HCT116 (cell line): ENCODE measurements at regions not wholly inside any gene's neighbourhood (a gene's known extent, or its start where the extent isn't known, plus 50 kb on each side); places are given as distances from the start of the nearest gene placed in this dataset.
A peak's percentile ranks its signal among the peaks of the same experiment; 100 is the strongest.

Experiments used
- ATAC-seq: fragments of 200-7000 bp; cut with Tn5 transposase; 2 replicates; pipeline ENCODE4 v1.9.1; 2020; ENCODE audit warnings: mild to moderate bottlenecking, moderate library complexity
- BruUV-seq: library from RNA; stranded (reverse); fragments of 400-500 nt; replicated peaks from 2 replicates; lab custom pipeline; 2021; lab: Mats Ljungman, UMichigan
- CTCF ChIA-PET: fragments of 300-600 bp; sonication (Branson Sonifier 250); formaldehyde crosslinking; loops from one replicate; lab custom pipeline; 2021; ENCODE audit warnings: antibody characterized with exemption; lab: Charles Lee
- POLR2A ChIA-PET: fragments of 300-600, 350-600 bp; sonication (Branson Sonifier 250); formaldehyde crosslinking; loops from one replicate; lab custom pipeline; 2021; ENCODE audit warnings: antibody characterized with exemption; lab: Charles Lee
- RAD21 ChIA-PET, 2 experiments: fragments of 300-600 bp; sonication (Branson Sonifier 250); formaldehyde crosslinking; loops; one replicate each; lab custom pipeline; 2023; ENCODE audit warnings: low total read pairs in 2 of 2; ENCODE audit not compliant: uncharacterized antibody in 2 of 2, unreplicated experiment in 2 of 2, low non-redundant PET in 1 of 2; lab: Charles Lee
- DNase-seq: peaks from one replicate; pipeline ENCODE4 v3.0.0-alpha.2; 2010; ENCODE audit warnings: low read depth, low spot score
- H2AFZ ChIP-seq: fragments of 200-600 bp; shearing (Covaris generic), sonication (generic); 2 replicates; pipeline ENCODE4 v1.6.1; 2017; ENCODE audit warnings: low read depth, mixed run types, mixed read lengths, antibody characterized with exemption, low read length; ENCODE audit not compliant: poor library complexity, severe bottlenecking
- H3K27ac ChIP-seq: 2 replicates; pipeline ENCODE4 v1.5.1; 2012; ENCODE audit warnings: low read depth, low read length
- H3K27me3 ChIP-seq: fragments of 200-600 bp; sonication (generic); 2 replicates; pipeline ENCODE4 v1.6.1; 2016; ENCODE audit warnings: mixed run types, low read length, mixed read lengths; ENCODE audit not compliant: insufficient read depth
- H3K36me3 ChIP-seq, 2 experiments: fragments of 200-500 bp in 1 of 2; fragments of 200-600 bp in 1 of 2; sonication (Bioruptor generic) in 1 of 2; sonication (generic) in 1 of 2; 2 replicates each; pipeline versions ENCODE4 v1.5.1 to v1.6.1; 2014 to 2016; ENCODE audit warnings: low read length in 2 of 2, inconsistent platforms in 1 of 2, mixed read lengths in 1 of 2, mixed run types in 1 of 2; ENCODE audit not compliant: insufficient read depth in 2 of 2, control insufficient read depth in 1 of 2
- H3K4me1 ChIP-seq, 2 experiments: fragments of 200-600 bp in 1 of 2; sonication (generic) in 1 of 2; 2 replicates each; pipeline versions ENCODE4 v1.5.1 to v1.6.1; 2012 to 2017; ENCODE audit warnings: low read length in 2 of 2, inconsistent platforms in 1 of 2, mild to moderate bottlenecking in 1 of 2, mixed read lengths in 1 of 2, mixed run types in 1 of 2, moderate library complexity in 1 of 2; ENCODE audit not compliant: insufficient read depth in 2 of 2, control insufficient read depth in 1 of 2
- H3K4me2 ChIP-seq: fragments of 200-600 bp; sonication (generic); 2 replicates; pipeline ENCODE4 v1.6.1; 2017; ENCODE audit warnings: mixed run types, low read length, mixed read lengths
- H3K4me3 ChIP-seq, 2 experiments: fragments of 200-600 bp in 1 of 2; sonication (generic) in 1 of 2; replicated peaks in 1 of 2; 2 replicates each; pipeline ENCODE4 v1.5.1; 2011 to 2016; ENCODE audit warnings: low read length in 2 of 2, control low read depth in 1 of 2, low read depth in 1 of 2, mild to moderate bottlenecking in 1 of 2, mixed read lengths in 1 of 2, mixed run types in 1 of 2
- H3K79me2 ChIP-seq: fragments of 200-600 bp; sonication (generic); 2 replicates; pipeline ENCODE4 v1.6.1; 2017; ENCODE audit warnings: mild to moderate bottlenecking, mixed run types, low read length, moderate library complexity, mixed read lengths; ENCODE audit not compliant: insufficient read depth
- H3K9ac ChIP-seq: fragments of 200-600 bp; sonication (generic); 2 replicates; pipeline ENCODE4 v1.6.1; 2016; ENCODE audit warnings: low read length, mixed read lengths
- H3K9me2 ChIP-seq: fragments of 200-600 bp; sonication (generic), shearing (Covaris generic); 2 replicates; pipeline ENCODE4 v1.6.1; 2017; ENCODE audit warnings: mixed run types, mild to moderate bottlenecking, moderate library complexity; ENCODE audit not compliant: insufficient read depth
- H3K9me3 ChIP-seq, 2 experiments: fragments of 200-500 bp in 1 of 2; fragments of 200-600 bp in 1 of 2; sonication (Bioruptor generic) in 1 of 2; sonication (generic) in 1 of 2; 2 replicates each; pipeline ENCODE4 v1.6.1; 2014 to 2017; ENCODE audit warnings: low read length in 2 of 2, mixed read lengths in 2 of 2, inconsistent platforms in 1 of 2, low read depth in 1 of 2, mild to moderate bottlenecking in 1 of 2, mixed run types in 1 of 2, moderate library complexity in 1 of 2; ENCODE audit not compliant: control insufficient read depth in 1 of 2, insufficient read depth in 1 of 2
- H4K20me1 ChIP-seq: fragments of 200-600 bp; sonication (generic), shearing (Covaris generic); 2 replicates; pipeline ENCODE4 v1.6.1; 2017; ENCODE audit warnings: mixed run types, mild to moderate bottlenecking, moderate library complexity; ENCODE audit not compliant: insufficient read depth
- CEBPB ChIP-seq: IDR thresholded peaks from 2 replicates; pipeline ENCODE4 v1.6.1; 2012; ENCODE audit warnings: low read depth
- EGR1 ChIP-seq: IDR thresholded peaks from 2 replicates; pipeline ENCODE4 v1.6.1; 2012; ENCODE audit warnings: low read depth
- EZH2 ChIP-seq: fragments of 200-600 bp; sonication (generic); IDR thresholded peaks from 2 replicates; pipeline ENCODE4 v1.6.1; 2017; ENCODE audit warnings: antibody characterized with exemption, mixed run types
- EZH2phosphoT487 ChIP-seq: fragments of 200-600 bp; IDR thresholded peaks from 2 replicates; pipeline ENCODE4 v1.6.1; 2018; ENCODE audit warnings: antibody characterized with exemption, borderline replicate concordance
- JUND ChIP-seq: IDR thresholded peaks from 2 replicates; pipeline ENCODE4 v1.6.1; 2012
- POLR2A ChIP-seq: IDR thresholded peaks from 2 replicates; pipeline ENCODE4 v1.7.0; 2011; ENCODE audit warnings: borderline replicate concordance; ENCODE audit not compliant: insufficient read depth, insufficient read length; ENCODE audit errors: extremely low read depth
- POLR2AphosphoS5 ChIP-seq: IDR thresholded peaks from 2 replicates; pipeline ENCODE4 v1.6.1; 2011; ENCODE audit warnings: mild to moderate bottlenecking, low read depth, low read length, moderate library complexity
- RAD21 ChIP-seq: IDR thresholded peaks from 2 replicates; pipeline ENCODE4 v1.6.1; 2012; ENCODE audit warnings: low read depth, mild to moderate bottlenecking
- SIN3A ChIP-seq: IDR thresholded peaks from 2 replicates; pipeline ENCODE4 v1.6.1; 2012; ENCODE audit warnings: low read depth
- SP1 ChIP-seq: IDR thresholded peaks from 2 replicates; pipeline ENCODE4 v1.6.1; 2012; ENCODE audit warnings: low read depth
- SRF ChIP-seq: IDR thresholded peaks from 2 replicates; pipeline ENCODE4 v1.6.1; 2012; ENCODE audit warnings: low read depth
- TCF7L2 ChIP-seq: IDR thresholded peaks from 2 replicates; pipeline ENCODE4 v1.7.0; 2011; ENCODE audit warnings: borderline replicate concordance, inconsistent platforms; ENCODE audit not compliant: insufficient read depth, insufficient read length; ENCODE audit errors: extremely low read depth
- YY1 ChIP-seq: IDR thresholded peaks from 2 replicates; pipeline ENCODE4 v1.6.1; 2011; ENCODE audit warnings: low read length, low read depth, moderate library complexity, mild to moderate bottlenecking; ENCODE audit not compliant: insufficient replicate concordance; ENCODE audit errors: extremely low read depth
- ZFX ChIP-seq: fragments of 450-650 bp; IDR thresholded peaks from 2 replicates; pipeline ENCODE4 v1.6.1; 2017
- intact Hi-C: fragments of 100-400 bp; cut with micrococcal nuclease; formaldehyde crosslinking; loops from 2 replicates; pipeline ENCODE4 v1.10.0; 2022
- TF ChIP-seq, protein P1 (sequence below): IDR thresholded peaks from 2 replicates; pipeline ENCODE4 v1.6.1; 2012; ENCODE audit warnings: low read depth
- TF ChIP-seq, protein P2 (sequence below): IDR thresholded peaks from 2 replicates; pipeline ENCODE4 v1.6.1; 2012
- TF ChIP-seq, protein P3 (sequence below): IDR thresholded peaks from 2 replicates; pipeline ENCODE4 v1.6.1; 2011; ENCODE audit warnings: mild to moderate bottlenecking, low read length, moderate library complexity; ENCODE audit not compliant: insufficient replicate concordance; ENCODE audit errors: extremely low read depth

DNA sequence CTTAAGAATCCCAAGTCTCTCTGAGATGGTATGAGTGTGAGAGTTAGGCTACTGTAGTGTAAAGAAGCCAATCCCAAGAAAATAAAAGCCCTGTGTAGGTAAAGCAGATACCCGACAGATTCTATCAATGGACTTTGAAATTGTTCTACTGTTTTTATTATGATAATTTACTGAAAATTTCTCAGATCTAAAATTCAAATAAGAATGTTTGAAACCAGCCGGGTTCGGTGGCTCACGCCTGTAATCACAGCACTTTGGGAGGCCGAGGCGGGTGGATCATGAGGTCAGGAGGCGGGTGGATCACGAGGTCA lies 208.3 kb upstream of the SPRED2 start:
- H3K79me2 ChIP-seq, result no peaks in the 10 kb centered on the region
- H4K20me1 ChIP-seq, result no peaks in the 10 kb centered on the region
- H2AFZ ChIP-seq, result peak overlapping the region; percentile 99
- H3K9me2 ChIP-seq, result no peaks in the 10 kb centered on the region
- H3K27ac ChIP-seq, result no peak overlapping the region
- DNase-seq, result no peak
- H3K4me1 ChIP-seq, result peaks cover 5 to 15% of the 10 kb centered on the region in 2 experiments; a peak in 3 of 4 replicates
- TF ChIP-seq YY1, result no peak
- no peak for TF ChIP-seq EZH2
- TF ChIP-seq ZFX, result no peak
- TF ChIP-seq SIN3A, result no peak
- no peak for TF ChIP-seq CEBPB
- TF ChIP-seq, protein P1, sequence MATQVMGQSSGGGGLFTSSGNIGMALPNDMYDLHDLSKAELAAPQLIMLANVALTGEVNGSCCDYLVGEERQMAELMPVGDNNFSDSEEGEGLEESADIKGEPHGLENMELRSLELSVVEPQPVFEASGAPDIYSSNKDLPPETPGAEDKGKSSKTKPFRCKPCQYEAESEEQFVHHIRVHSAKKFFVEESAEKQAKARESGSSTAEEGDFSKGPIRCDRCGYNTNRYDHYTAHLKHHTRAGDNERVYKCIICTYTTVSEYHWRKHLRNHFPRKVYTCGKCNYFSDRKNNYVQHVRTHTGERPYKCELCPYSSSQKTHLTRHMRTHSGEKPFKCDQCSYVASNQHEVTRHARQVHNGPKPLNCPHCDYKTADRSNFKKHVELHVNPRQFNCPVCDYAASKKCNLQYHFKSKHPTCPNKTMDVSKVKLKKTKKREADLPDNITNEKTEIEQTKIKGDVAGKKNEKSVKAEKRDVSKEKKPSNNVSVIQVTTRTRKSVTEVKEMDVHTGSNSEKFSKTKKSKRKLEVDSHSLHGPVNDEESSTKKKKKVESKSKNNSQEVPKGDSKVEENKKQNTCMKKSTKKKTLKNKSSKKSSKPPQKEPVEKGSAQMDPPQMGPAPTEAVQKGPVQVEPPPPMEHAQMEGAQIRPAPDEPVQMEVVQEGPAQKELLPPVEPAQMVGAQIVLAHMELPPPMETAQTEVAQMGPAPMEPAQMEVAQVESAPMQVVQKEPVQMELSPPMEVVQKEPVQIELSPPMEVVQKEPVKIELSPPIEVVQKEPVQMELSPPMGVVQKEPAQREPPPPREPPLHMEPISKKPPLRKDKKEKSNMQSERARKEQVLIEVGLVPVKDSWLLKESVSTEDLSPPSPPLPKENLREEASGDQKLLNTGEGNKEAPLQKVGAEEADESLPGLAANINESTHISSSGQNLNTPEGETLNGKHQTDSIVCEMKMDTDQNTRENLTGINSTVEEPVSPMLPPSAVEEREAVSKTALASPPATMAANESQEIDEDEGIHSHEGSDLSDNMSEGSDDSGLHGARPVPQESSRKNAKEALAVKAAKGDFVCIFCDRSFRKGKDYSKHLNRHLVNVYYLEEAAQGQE, result no peak
- no peak for TF ChIP-seq TCF7L2
- TF ChIP-seq, protein P2, sequence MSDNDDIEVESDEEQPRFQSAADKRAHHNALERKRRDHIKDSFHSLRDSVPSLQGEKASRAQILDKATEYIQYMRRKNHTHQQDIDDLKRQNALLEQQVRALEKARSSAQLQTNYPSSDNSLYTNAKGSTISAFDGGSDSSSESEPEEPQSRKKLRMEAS, result no peak
- no peak for TF ChIP-seq EGR1
- no peak for TF ChIP-seq JUND
- TF ChIP-seq SRF, result no peak
- TF ChIP-seq EZH2phosphoT487, result no peak
- TF ChIP-seq POLR2AphosphoS5, result no peak
- TF ChIP-seq, protein P3, sequence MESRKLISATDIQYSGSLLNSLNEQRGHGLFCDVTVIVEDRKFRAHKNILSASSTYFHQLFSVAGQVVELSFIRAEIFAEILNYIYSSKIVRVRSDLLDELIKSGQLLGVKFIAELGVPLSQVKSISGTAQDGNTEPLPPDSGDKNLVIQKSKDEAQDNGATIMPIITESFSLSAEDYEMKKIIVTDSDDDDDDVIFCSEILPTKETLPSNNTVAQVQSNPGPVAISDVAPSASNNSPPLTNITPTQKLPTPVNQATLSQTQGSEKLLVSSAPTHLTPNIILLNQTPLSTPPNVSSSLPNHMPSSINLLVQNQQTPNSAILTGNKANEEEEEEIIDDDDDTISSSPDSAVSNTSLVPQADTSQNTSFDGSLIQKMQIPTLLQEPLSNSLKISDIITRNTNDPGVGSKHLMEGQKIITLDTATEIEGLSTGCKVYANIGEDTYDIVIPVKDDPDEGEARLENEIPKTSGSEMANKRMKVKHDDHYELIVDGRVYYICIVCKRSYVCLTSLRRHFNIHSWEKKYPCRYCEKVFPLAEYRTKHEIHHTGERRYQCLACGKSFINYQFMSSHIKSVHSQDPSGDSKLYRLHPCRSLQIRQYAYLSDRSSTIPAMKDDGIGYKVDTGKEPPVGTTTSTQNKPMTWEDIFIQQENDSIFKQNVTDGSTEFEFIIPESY, result no peak
- no peak for TF ChIP-seq RAD21
- TF ChIP-seq SP1, result no peak
- no peak for TF ChIP-seq POLR2A
- ChIA-PET CTCF (interaction anchor here (0.7 to 2.3 kb wide), 11 partner anchors 9 to 160 kb away, joined by 3 to 20 read pairs (median 4); no protein-coding TSS in a partner anchor), POLR2A (no interaction called here), RAD21 (no interaction called here)
- no TSS peak for BruUV-seq
- H3K9me3 ChIP-seq, result no peaks in the 10 kb centered on the region
- peak overlapping the region; percentile 94 for H3K4me2 ChIP-seq
- no peak overlapping the region; a peak in 1 of 4 replicates for H3K4me3 ChIP-seq
- intact Hi-C loops, result loop anchor here (1.0 to 10.0 kb wide), 5 partner anchors 71 to 1834 kb away; no protein-coding TSS in a partner anchor
- ATAC-seq, result no peak
- H3K27me3 ChIP-seq, result no peaks in the 10 kb centered on the region
- H3K9ac ChIP-seq, result no peak overlapping the region
- H3K36me3 ChIP-seq, result no peaks in the 10 kb centered on the region
